CD14-positive monocyte (primary cell): ENCODE measurements at regions not wholly inside any gene's neighbourhood (a gene's known extent, or its start where the extent isn't known, plus 50 kb on each side); places are given as distances from the start of the nearest gene placed in this dataset.

Source experiments
- DNase-seq, 3 donors: peaks; one replicate each; pipeline ENCODE4 v3.0.0-alpha.2; 2011 to 2022
- H2AFZ ChIP-seq: 2 replicates; pipeline ENCODE4 v1.6.0; 2012; ENCODE audit warnings: mild to moderate bottlenecking, low read depth, low read length, inconsistent platforms; ENCODE audit not compliant: insufficient read depth, poor library complexity, severe bottlenecking
- H3K27ac ChIP-seq, 2 donors: 1 replicate in 1 of 2; 2 replicates in 1 of 2; pipeline ENCODE4 v1.5.1; 2012 to 2013; ENCODE audit warnings: low read length in 2 of 2, control low read depth in 1 of 2, inconsistent platforms in 1 of 2, low read depth in 1 of 2, mild to moderate bottlenecking in 1 of 2
- H3K27me3 ChIP-seq, 2 donors: one replicate each; pipeline versions ENCODE4 v1.6.0 to v1.6.1; 2011 to 2013; ENCODE audit warnings: low read length in 2 of 2; ENCODE audit not compliant: control insufficient read depth in 2 of 2, insufficient read depth in 2 of 2
- H3K36me3 ChIP-seq, 2 donors: replicated peaks in 1 of 2; 1 replicate in 1 of 2; 2 replicates in 1 of 2; pipeline versions ENCODE4 v1.5.1 to v1.6.1; 2012 to 2013; ENCODE audit warnings: low read length in 2 of 2, control low read depth in 1 of 2, inconsistent platforms in 1 of 2, mild to moderate bottlenecking in 1 of 2; ENCODE audit not compliant: insufficient read depth in 2 of 2, control insufficient read depth in 1 of 2
- H3K4me1 ChIP-seq, 2 donors: 1 replicate in 1 of 2; 2 replicates in 1 of 2; pipeline versions ENCODE4 v1.5.1 to v1.6.1; 2012 to 2013; ENCODE audit warnings: low read length in 2 of 2, control low read depth in 1 of 2, inconsistent platforms in 1 of 2, mild to moderate bottlenecking in 1 of 2, moderate library complexity in 1 of 2; ENCODE audit not compliant: insufficient read depth in 2 of 2, control insufficient read depth in 1 of 2
- H3K4me2 ChIP-seq: replicated peaks from 2 replicates; pipeline ENCODE3; 2012; ENCODE audit warnings: low read length, moderate library complexity, mild to moderate bottlenecking; ENCODE audit not compliant: poor library complexity, severe bottlenecking; ENCODE audit errors: extremely low read depth
- H3K4me3 ChIP-seq, 3 experiments: fragments of 200-600 bp in 1 of 3; sonication (generic) in 1 of 3; replicated peaks in 1 of 3; 1 replicate in 2 of 3; 2 replicates in 1 of 3; pipeline ENCODE4 v1.5.1; 2011 to 2013; ENCODE audit warnings: low read length in 3 of 3, mild to moderate bottlenecking in 3 of 3, control low read depth in 2 of 3, low read depth in 2 of 3, inconsistent platforms in 1 of 3, moderate library complexity in 1 of 3
- H3K79me2 ChIP-seq: 2 replicates; pipeline ENCODE4 v1.6.0; 2012; ENCODE audit warnings: mild to moderate bottlenecking, control low read depth, inconsistent platforms, low read length, moderate library complexity; ENCODE audit not compliant: insufficient read depth
- H3K9ac ChIP-seq: 2 replicates; pipeline ENCODE4 v1.6.0; 2017; ENCODE audit warnings: low read length, mild to moderate bottlenecking; ENCODE audit not compliant: insufficient read depth, poor library complexity, severe bottlenecking
- H3K9me3 ChIP-seq, 2 donors: replicated peaks in 1 of 2; 1 replicate in 1 of 2; 2 replicates in 1 of 2; pipeline versions ENCODE4 v1.5.1 to v1.6.1; 2012 to 2013; ENCODE audit warnings: low read length in 2 of 2, control low read depth in 1 of 2; ENCODE audit not compliant: control insufficient read depth in 1 of 2, insufficient read depth in 1 of 2
- H4K20me1 ChIP-seq: 2 replicates; pipeline ENCODE4 v1.6.0; 2012; ENCODE audit warnings: mild to moderate bottlenecking, low read length, control low read depth, moderate library complexity; ENCODE audit not compliant: insufficient read depth
- H3K27ac Mint-ChIP-seq, 7 donors: one replicate each; pipeline ENCODE4 v1.8.0; 2020; ENCODE audit warnings: mild to moderate bottlenecking in 7 of 7, mixed read lengths in 7 of 7, moderate library complexity in 6 of 7, inconsistent platforms in 2 of 7
- H3K27me3 Mint-ChIP-seq, 3 donors: one replicate each; pipeline ENCODE4 v1.8.0; 2021 to 2022; ENCODE audit warnings: low read depth in 3 of 3, mild to moderate bottlenecking in 3 of 3, mixed read lengths in 3 of 3, moderate library complexity in 3 of 3, inconsistent platforms in 1 of 3
- H3K36me3 Mint-ChIP-seq, 2 donors: one replicate each; pipeline ENCODE4 v1.8.0; 2020; ENCODE audit warnings: mixed read lengths in 2 of 2, inconsistent platforms in 1 of 2, mild to moderate bottlenecking in 1 of 2
- H3K4me1 Mint-ChIP-seq: one replicate; pipeline ENCODE4 v1.8.0; 2020; ENCODE audit warnings: mild to moderate bottlenecking, mixed read lengths
- H3K4me3 Mint-ChIP-seq, 2 donors: one replicate each; pipeline ENCODE4 v1.8.0; 2020; ENCODE audit warnings: mild to moderate bottlenecking in 2 of 2, mixed read lengths in 2 of 2, moderate library complexity in 1 of 2
- H3K9me3 Mint-ChIP-seq, 7 donors: one replicate each; pipeline ENCODE4 v1.8.0; 2020 to 2022; ENCODE audit warnings: mixed read lengths in 7 of 7, mild to moderate bottlenecking in 6 of 7, moderate library complexity in 6 of 7, inconsistent platforms in 2 of 7
- CTCF ChIP-seq: fragments of 200-600 bp; IDR thresholded peaks from one replicate; pipeline ENCODE4 v1.8.0; 2022; ENCODE audit warnings: antibody characterized with exemption, mild to moderate bottlenecking
- WGBS: methylation state at CpG from one replicate; pipeline ENCODE4 v1.1.5; 2013; ENCODE audit warnings: missing lambda C conversion rate; ENCODE audit not compliant: insufficient coverage; 5-methylcytosine and 5-hydroxymethylcytosine counted together
- intact Hi-C, 2 donors: fragments of 100-400 bp; cut with micrococcal nuclease; formaldehyde crosslinking; loops; one replicate each; pipeline versions ENCODE4 v1.15.0 to v1.15.1; 2023

DNA sequence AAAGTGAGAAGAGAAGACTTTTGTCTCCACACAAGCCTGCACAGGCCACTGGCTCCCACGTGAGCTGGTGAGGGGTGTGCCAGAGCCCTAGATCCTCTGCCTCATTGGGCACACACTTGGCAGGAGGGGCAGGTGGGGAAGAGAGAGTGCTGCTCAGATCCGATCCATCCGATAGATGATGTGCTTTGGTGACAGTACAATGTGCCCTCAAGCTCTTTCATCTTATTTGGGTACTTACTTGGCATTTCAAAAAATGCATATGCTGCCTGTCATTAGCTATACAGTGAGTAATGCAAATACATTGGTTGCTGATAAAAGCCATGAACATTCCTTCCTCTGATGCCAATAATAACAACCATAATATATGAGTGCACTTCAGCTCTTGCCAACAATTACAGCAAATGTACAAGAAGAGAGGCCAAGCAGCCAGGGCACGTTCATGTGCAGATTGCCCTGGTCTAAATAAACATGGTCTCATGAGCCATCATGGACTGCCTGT, 255.3 kb downstream of the VAPA start:
- Histone ChIP-seq H3K9ac (no peak overlapping the region), H3K4me3 (no peak overlapping the region), H3K79me2 (no peaks in the 10 kb centered on the region), H3K36me3 (no peaks in the 10 kb centered on the region), H3K27ac (no peak overlapping the region), H3K4me1 (no peaks in the 10 kb centered on the region), H3K9me3 (no peaks in the 10 kb centered on the region), H4K20me1 (no peaks in the 10 kb centered on the region), H3K27me3 (no peaks in the 10 kb centered on the region), H2AFZ (no peak overlapping the region), H3K4me2 (no peak overlapping the region)
- Mint-ChIP-seq H3K27ac (no peak overlapping the region), H3K36me3 (peaks cover 0 to 4% of the 10 kb centered on the region in 2 donors), H3K4me3 (no peak overlapping the region), H3K4me1 (peaks cover 5% of the 10 kb centered on the region), H3K9me3 (peaks cover 0 to 2% (median 0%) of the 10 kb centered on the region in 7 donors), H3K27me3 (peaks cover 0 to 2% (median 0%) of the 10 kb centered on the region in 3 donors)
- WGBS: 100% methylated on average over 2 of the region's 4 CpGs
- intact Hi-C loops: no loop called here
- no peak for DNase-seq
- TF ChIP-seq CTCF: no peak

GRCh38 chr18:10169814-10170213, 256.0 kb downstream of the VAPA start:
- no peak for TF ChIP-seq CTCF
- 100% methylated on average over 1 of the region's 2 CpGs for WGBS
- Histone ChIP-seq H3K4me1 (peaks cover 0 to 4% of the 10 kb centered on the region in 2 donors), H3K79me2 (no peaks in the 10 kb centered on the region), H4K20me1 (no peaks in the 10 kb centered on the region), H3K9me3 (no peaks in the 10 kb centered on the region), H3K9ac (no peak overlapping the region), H3K4me3 (no peak overlapping the region), H3K4me2 (no peak overlapping the region), H3K27me3 (no peaks in the 10 kb centered on the region), H2AFZ (no peak overlapping the region), H3K36me3 (no peaks in the 10 kb centered on the region), H3K27ac (no peak overlapping the region)
- H3K4me1 Mint-ChIP-seq: peaks cover 12% of the 10 kb centered on the region
- no peak overlapping the region for H3K27ac Mint-ChIP-seq
- intact Hi-C loops: no loop called here
- peaks cover 0 to 2% (median 0%) of the 10 kb centered on the region in 3 donors for H3K27me3 Mint-ChIP-seq
- H3K9me3 Mint-ChIP-seq: peaks cover 0 to 5% (median 0%) of the 10 kb centered on the region in 7 donors
- peaks cover 0 to 4% of the 10 kb centered on the region in 2 donors for H3K36me3 Mint-ChIP-seq
- DNase-seq: no peak
- H3K4me3 Mint-ChIP-seq: no peak overlapping the region
